Osteoblast (primary cell): ENCODE measurements at regions not wholly inside any gene's neighbourhood (a gene's known extent, or its start where the extent isn't known, plus 50 kb on each side); places are given as distances from the start of the nearest gene placed in this dataset.

Experiments
- DNase-seq: peaks from one replicate; pipeline ENCODE4 v3.0.0; 2011; ENCODE audit warnings: low spot score, mixed read lengths; ENCODE audit not compliant: insufficient read length; ENCODE audit errors: missing footprints
- H2AFZ ChIP-seq: 2 replicates; pipeline ENCODE4 v1.6.0; 2011; ENCODE audit warnings: mild to moderate bottlenecking, low read length
- H3K27ac ChIP-seq: 2 replicates; pipeline ENCODE4 v1.5.1; 2011; ENCODE audit warnings: mild to moderate bottlenecking, low read depth, low read length, moderate library complexity
- H3K27me3 ChIP-seq: 2 replicates; pipeline ENCODE4 v1.6.0; 2012; ENCODE audit warnings: mild to moderate bottlenecking, control low read depth, inconsistent platforms, low read length, moderate library complexity; ENCODE audit not compliant: insufficient read depth
- H3K36me3 ChIP-seq: 2 replicates; pipeline ENCODE4 v1.5.1; 2011; ENCODE audit warnings: mild to moderate bottlenecking, low read length, control low read depth, moderate library complexity; ENCODE audit not compliant: insufficient read depth
- H3K4me1 ChIP-seq: 2 replicates; pipeline ENCODE4 v1.5.1; 2011; ENCODE audit warnings: mild to moderate bottlenecking, low read length, control low read depth, moderate library complexity; ENCODE audit not compliant: insufficient read depth
- H3K4me2 ChIP-seq: 2 replicates; pipeline ENCODE4 v1.6.0; 2011; ENCODE audit warnings: mild to moderate bottlenecking, low read length; ENCODE audit not compliant: insufficient read depth
- H3K4me3 ChIP-seq: fragments of 200-600 bp; sonication (generic); 3 replicates; pipeline ENCODE4 v1.5.1; 2012; ENCODE audit warnings: mild to moderate bottlenecking, low read length, inconsistent platforms; ENCODE audit not compliant: insufficient read depth
- H3K79me2 ChIP-seq: 2 replicates; pipeline ENCODE4 v1.6.0; 2012; ENCODE audit warnings: mild to moderate bottlenecking, low read length, control low read depth, inconsistent platforms; ENCODE audit not compliant: insufficient read depth
- H3K9me3 ChIP-seq: 2 replicates; pipeline ENCODE4 v1.5.1; 2011; ENCODE audit warnings: low read depth, low read length, control low read depth
- H4K20me1 ChIP-seq: 2 replicates; pipeline ENCODE4 v1.6.0; 2012; ENCODE audit warnings: mild to moderate bottlenecking, low read length, control low read depth; ENCODE audit not compliant: insufficient read depth
- TF ChIP-seq, protein P1 (sequence below): IDR thresholded peaks from 2 replicates; pipeline ENCODE4 v1.5.1; 2011; ENCODE audit warnings: mild to moderate bottlenecking, low read depth, low read length, moderate library complexity; ENCODE audit errors: extremely low read depth

DNA sequence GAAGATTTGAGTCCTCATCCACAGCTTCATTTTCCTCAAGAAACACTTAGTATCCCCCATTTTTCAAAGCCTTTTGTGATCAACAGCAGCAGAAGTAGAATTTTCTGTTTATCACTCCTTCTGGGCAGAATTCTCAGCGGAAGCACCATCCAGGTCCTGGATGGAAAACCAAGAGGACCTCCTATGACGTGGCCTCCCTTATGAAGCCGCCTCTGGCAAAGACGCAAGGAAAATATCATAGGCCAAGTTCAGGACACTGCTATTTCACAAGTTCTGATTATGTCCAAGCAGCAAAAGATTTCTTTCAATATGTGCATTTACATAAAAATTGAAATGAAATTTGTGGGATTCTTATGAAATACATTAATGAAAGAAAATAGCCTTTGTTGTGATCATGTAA, 315.0 kb downstream of the SEC23A start:
- DNase-seq = no peak
- Histone ChIP-seq H3K4me3 (no peak overlapping the region), H3K9me3 (no peaks in the 10 kb centered on the region), H3K27ac (no peak overlapping the region), H4K20me1 (no peaks in the 10 kb centered on the region), H3K4me1 (no peaks in the 10 kb centered on the region), H3K36me3 (no peaks in the 10 kb centered on the region), H3K4me2 (no peak overlapping the region), H3K79me2 (no peaks in the 10 kb centered on the region), H3K27me3 (no peaks in the 10 kb centered on the region), H2AFZ (no peak overlapping the region)
- TF ChIP-seq, protein P1, sequence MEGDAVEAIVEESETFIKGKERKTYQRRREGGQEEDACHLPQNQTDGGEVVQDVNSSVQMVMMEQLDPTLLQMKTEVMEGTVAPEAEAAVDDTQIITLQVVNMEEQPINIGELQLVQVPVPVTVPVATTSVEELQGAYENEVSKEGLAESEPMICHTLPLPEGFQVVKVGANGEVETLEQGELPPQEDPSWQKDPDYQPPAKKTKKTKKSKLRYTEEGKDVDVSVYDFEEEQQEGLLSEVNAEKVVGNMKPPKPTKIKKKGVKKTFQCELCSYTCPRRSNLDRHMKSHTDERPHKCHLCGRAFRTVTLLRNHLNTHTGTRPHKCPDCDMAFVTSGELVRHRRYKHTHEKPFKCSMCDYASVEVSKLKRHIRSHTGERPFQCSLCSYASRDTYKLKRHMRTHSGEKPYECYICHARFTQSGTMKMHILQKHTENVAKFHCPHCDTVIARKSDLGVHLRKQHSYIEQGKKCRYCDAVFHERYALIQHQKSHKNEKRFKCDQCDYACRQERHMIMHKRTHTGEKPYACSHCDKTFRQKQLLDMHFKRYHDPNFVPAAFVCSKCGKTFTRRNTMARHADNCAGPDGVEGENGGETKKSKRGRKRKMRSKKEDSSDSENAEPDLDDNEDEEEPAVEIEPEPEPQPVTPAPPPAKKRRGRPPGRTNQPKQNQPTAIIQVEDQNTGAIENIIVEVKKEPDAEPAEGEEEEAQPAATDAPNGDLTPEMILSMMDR = no peak

DNA sequence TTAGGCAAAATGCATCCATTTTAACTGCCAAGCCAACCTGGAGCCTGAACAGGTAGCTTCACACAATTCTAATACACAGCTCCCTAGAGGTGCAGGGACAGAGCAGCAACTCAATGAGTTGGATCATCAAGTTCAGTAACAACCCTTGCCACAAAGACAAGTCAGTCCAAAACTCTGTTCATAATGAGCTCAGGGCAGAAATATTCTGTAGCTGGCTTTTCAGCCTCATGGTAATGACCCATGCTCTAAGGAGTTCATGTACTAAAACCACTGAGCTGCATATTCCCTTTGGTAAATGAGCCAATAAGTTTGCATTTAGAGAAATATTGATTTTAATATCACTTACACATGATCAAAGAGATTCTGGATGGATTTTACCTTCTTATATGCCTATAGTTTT, 316.1 kb downstream of the SEC23A start:
- Histone ChIP-seq H3K79me2 (no peaks in the 10 kb centered on the region), H3K27me3 (no peaks in the 10 kb centered on the region), H4K20me1 (no peaks in the 10 kb centered on the region), H2AFZ (no peak overlapping the region), H3K27ac (no peak overlapping the region), H3K4me2 (no peak overlapping the region), H3K4me3 (no peak overlapping the region), H3K36me3 (no peaks in the 10 kb centered on the region), H3K4me1 (no peaks in the 10 kb centered on the region), H3K9me3 (no peaks in the 10 kb centered on the region)
- DNase-seq = no peak
- TF ChIP-seq, protein P1 = no peak

DNA sequence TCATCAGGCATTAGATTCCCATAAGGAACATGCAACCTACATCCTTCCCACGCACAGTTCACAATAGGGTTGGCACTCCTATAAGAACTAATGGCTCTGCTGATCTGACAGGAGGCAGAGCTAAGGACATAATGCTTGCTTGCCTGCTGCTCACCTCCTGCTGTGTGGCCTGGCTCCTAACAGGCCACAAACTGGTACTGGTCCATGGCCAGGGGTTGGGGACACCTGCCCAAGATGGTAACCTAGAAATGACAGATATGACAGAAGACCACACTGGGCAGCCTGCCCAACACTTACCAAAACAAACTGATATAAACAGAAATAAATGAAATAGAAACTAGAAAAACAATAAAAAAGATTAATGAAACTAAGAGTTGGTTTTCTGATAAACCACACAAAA, 325.6 kb downstream of the SEC23A start:
- Histone ChIP-seq H3K79me2 (no peaks in the 10 kb centered on the region), H3K4me3 (no peak overlapping the region), H3K36me3 (no peaks in the 10 kb centered on the region), H3K27ac (no peak overlapping the region), H2AFZ (no peak overlapping the region), H4K20me1 (no peaks in the 10 kb centered on the region), H3K9me3 (no peaks in the 10 kb centered on the region), H3K4me1 (no peaks in the 10 kb centered on the region), H3K27me3 (no peaks in the 10 kb centered on the region), H3K4me2 (no peak overlapping the region)
- no peak for DNase-seq
- TF ChIP-seq, protein P1 = no peak

DNA sequence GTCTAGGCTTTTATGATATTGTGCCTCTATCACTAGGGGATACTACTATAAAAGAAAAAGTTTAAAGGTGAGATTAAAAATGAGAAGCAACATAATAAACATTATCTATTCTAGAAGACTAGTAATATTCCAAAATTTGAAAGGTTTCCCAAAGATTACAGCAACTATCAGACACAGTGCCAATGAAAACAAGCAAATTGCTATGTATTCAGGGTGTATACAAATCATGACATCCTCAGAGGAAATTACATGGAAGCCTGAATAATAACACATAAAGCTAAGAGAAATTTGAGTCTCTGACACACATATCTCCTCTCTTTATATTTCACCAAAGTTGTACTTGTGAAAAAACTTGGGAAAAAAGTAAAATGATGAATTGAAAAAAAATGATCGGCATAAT, 327.0 kb downstream of the SEC23A start:
- no peak for DNase-seq
- H2AFZ ChIP-seq = no peak overlapping the region

More for the DNA sequence above, 327.0 kb downstream of the SEC23A start:
- Histone ChIP-seq H3K27me3 (no peaks in the 10 kb centered on the region), H3K4me2 (no peak overlapping the region), H3K4me3 (no peak overlapping the region), H3K4me1 (no peaks in the 10 kb centered on the region), H4K20me1 (no peaks in the 10 kb centered on the region), H3K27ac (no peak overlapping the region), H3K79me2 (no peaks in the 10 kb centered on the region), H3K36me3 (no peaks in the 10 kb centered on the region), H3K9me3 (no peaks in the 10 kb centered on the region)
- TF ChIP-seq, protein P1 = no peak
